SK-N-SH (cell line): ENCODE measurements at regions not wholly inside any gene's neighbourhood (a gene's known extent, or its start where the extent isn't known, plus 50 kb on each side); places are given as distances from the start of the nearest gene placed in this dataset.
"Not testable (repeated sequence)": the region's sequence is repeated elsewhere in the genome, so short reads cannot be mapped to it uniquely, and the experiment has no call there.

ENCODE experiments used
- CHD2 ChIP-seq: fragments of 150-350 bp; IDR thresholded peaks from 2 replicates; pipeline ENCODE4 v1.6.1; 2018; ENCODE audit warnings: low read length; ENCODE audit not compliant: partially characterized antibody
- EP300 ChIP-seq, 2 experiments: IDR thresholded peaks; 2 replicates each; pipeline versions ENCODE4 v1.4.0 to v1.6.1; 2012; ENCODE audit warnings: borderline replicate concordance in 1 of 2, low read depth in 1 of 2, low read length in 1 of 2
- EZH2phosphoT487 ChIP-seq: fragments of 200-600 bp; sonication (generic); IDR thresholded peaks from 2 replicates; pipeline ENCODE4 v1.6.1; 2017; ENCODE audit warnings: low read depth, mixed run types, mild to moderate bottlenecking, antibody characterized with exemption, moderate library complexity, borderline replicate concordance
- NFIC ChIP-seq: IDR thresholded peaks from 2 replicates; pipeline ENCODE4 v1.4.0; 2012; ENCODE audit warnings: borderline replicate concordance
- RAD21 ChIP-seq: IDR thresholded peaks from 2 replicates; pipeline ENCODE4 v1.6.1; 2012; ENCODE audit warnings: mild to moderate bottlenecking, low read length
- RFX5 ChIP-seq: IDR thresholded peaks from 2 replicates; pipeline ENCODE4 v1.6.1; 2012; ENCODE audit warnings: mild to moderate bottlenecking, improper control_type of control experiment, low read length
- SIN3A ChIP-seq: IDR thresholded peaks from 2 replicates; pipeline ENCODE4 v1.6.1; 2012; ENCODE audit warnings: low read depth, mild to moderate bottlenecking, low read length, moderate library complexity, borderline replicate concordance
- SMC3 ChIP-seq: IDR thresholded peaks from 2 replicates; pipeline ENCODE4 v1.6.1; 2012; ENCODE audit warnings: low read depth, low read length, improper control_type of control experiment
- TAF1 ChIP-seq: IDR thresholded peaks from 2 replicates; pipeline ENCODE4 v1.6.1; 2012; ENCODE audit warnings: low read depth, mild to moderate bottlenecking, low read length, moderate library complexity, borderline replicate concordance
- TF ChIP-seq, protein P1 (sequence below): IDR thresholded peaks from 2 replicates; pipeline ENCODE4; 2012
- TF ChIP-seq, protein P2 (sequence below): fragments of 200-600 bp; sonication (generic); IDR thresholded peaks from 2 replicates; pipeline ENCODE4 v1.6.1; 2017; ENCODE audit warnings: antibody characterized with exemption, mild to moderate bottlenecking, moderate library complexity
- TF ChIP-seq, protein P3 (sequence below): IDR thresholded peaks from 2 replicates; pipeline ENCODE4 v1.4.0; 2012; ENCODE audit warnings: low read depth, borderline replicate concordance
- TF ChIP-seq, protein P4 (sequence below): IDR thresholded peaks from 2 replicates; pipeline ENCODE4 v1.4.0; 2012; ENCODE audit warnings: low read depth
- TF ChIP-seq, protein P5 (sequence below): IDR thresholded peaks from 2 replicates; pipeline ENCODE4 v1.4.0; 2012; ENCODE audit warnings: low read depth, borderline replicate concordance

DNA sequence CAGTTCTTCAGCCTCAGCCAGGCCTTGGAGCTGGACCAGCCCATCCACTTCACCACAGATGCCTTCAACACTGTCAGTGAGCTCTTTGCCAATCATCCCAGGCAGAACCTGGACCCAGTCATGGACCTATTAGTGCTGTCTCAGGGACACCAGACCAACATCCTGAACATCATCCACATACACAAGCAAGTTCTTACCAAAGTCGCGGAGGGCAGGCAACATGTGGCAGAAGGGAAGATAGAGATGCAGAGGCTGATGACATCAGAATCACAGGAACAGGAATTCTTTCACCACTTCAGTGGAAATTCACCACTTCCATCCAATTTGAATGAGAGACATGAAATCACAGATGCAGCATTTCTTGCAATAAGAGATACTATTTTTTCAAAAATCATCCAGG is 845.3 kb downstream of the FOXD4L5 start:
- not testable (repeated sequence) for TF ChIP-seq RAD21; EP300 (IDR thresholded peaks at IDR 0.05; ENCODE audit: borderline replicate concordance in 1 of 2, low read depth in 1 of 2, low read length in 1 of 2); TAF1; NFIC; RFX5; SMC3; SIN3A; EZH2phosphoT487; CHD2
- TF ChIP-seq, protein P1, sequence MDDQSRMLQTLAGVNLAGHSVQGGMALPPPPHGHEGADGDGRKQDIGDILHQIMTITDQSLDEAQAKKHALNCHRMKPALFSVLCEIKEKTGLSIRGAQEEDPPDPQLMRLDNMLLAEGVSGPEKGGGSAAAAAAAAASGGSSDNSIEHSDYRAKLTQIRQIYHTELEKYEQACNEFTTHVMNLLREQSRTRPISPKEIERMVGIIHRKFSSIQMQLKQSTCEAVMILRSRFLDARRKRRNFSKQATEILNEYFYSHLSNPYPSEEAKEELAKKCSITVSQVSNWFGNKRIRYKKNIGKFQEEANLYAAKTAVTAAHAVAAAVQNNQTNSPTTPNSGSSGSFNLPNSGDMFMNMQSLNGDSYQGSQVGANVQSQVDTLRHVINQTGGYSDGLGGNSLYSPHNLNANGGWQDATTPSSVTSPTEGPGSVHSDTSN: not testable (repeated sequence)
- TF ChIP-seq, protein P2, sequence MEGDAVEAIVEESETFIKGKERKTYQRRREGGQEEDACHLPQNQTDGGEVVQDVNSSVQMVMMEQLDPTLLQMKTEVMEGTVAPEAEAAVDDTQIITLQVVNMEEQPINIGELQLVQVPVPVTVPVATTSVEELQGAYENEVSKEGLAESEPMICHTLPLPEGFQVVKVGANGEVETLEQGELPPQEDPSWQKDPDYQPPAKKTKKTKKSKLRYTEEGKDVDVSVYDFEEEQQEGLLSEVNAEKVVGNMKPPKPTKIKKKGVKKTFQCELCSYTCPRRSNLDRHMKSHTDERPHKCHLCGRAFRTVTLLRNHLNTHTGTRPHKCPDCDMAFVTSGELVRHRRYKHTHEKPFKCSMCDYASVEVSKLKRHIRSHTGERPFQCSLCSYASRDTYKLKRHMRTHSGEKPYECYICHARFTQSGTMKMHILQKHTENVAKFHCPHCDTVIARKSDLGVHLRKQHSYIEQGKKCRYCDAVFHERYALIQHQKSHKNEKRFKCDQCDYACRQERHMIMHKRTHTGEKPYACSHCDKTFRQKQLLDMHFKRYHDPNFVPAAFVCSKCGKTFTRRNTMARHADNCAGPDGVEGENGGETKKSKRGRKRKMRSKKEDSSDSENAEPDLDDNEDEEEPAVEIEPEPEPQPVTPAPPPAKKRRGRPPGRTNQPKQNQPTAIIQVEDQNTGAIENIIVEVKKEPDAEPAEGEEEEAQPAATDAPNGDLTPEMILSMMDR: not testable (repeated sequence)
- TF ChIP-seq, protein P3, sequence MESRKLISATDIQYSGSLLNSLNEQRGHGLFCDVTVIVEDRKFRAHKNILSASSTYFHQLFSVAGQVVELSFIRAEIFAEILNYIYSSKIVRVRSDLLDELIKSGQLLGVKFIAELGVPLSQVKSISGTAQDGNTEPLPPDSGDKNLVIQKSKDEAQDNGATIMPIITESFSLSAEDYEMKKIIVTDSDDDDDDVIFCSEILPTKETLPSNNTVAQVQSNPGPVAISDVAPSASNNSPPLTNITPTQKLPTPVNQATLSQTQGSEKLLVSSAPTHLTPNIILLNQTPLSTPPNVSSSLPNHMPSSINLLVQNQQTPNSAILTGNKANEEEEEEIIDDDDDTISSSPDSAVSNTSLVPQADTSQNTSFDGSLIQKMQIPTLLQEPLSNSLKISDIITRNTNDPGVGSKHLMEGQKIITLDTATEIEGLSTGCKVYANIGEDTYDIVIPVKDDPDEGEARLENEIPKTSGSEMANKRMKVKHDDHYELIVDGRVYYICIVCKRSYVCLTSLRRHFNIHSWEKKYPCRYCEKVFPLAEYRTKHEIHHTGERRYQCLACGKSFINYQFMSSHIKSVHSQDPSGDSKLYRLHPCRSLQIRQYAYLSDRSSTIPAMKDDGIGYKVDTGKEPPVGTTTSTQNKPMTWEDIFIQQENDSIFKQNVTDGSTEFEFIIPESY: not testable (repeated sequence)
- TF ChIP-seq, protein P4, sequence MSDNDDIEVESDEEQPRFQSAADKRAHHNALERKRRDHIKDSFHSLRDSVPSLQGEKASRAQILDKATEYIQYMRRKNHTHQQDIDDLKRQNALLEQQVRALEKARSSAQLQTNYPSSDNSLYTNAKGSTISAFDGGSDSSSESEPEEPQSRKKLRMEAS: not testable (repeated sequence)
- TF ChIP-seq, protein P5, sequence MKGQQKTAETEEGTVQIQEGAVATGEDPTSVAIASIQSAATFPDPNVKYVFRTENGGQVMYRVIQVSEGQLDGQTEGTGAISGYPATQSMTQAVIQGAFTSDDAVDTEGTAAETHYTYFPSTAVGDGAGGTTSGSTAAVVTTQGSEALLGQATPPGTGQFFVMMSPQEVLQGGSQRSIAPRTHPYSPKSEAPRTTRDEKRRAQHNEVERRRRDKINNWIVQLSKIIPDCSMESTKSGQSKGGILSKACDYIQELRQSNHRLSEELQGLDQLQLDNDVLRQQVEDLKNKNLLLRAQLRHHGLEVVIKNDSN: not testable (repeated sequence)
